HEK293 (cell line): ENCODE measurements at regions not wholly inside any gene's neighbourhood (a gene's known extent, or its start where the extent isn't known, plus 50 kb on each side); places are given as distances from the start of the nearest gene placed in this dataset.
"Not testable (repeated sequence)": the region's sequence is repeated elsewhere in the genome, so short reads cannot be mapped to it uniquely, and the experiment has no call there.

Source experiments
- PBX3 ChIP-seq: sonication (generic); formaldehyde crosslinking; IDR thresholded peaks from 2 replicates; pipeline ENCODE4 v1.8.1; 2022; ENCODE audit warnings: mild to moderate bottlenecking, moderate library complexity, missing genetic modification reagents
- ZBTB7A ChIP-seq: fragments of 450-650 bp; formaldehyde crosslinking; IDR thresholded peaks from 2 replicates; pipeline ENCODE4 v1.5.1; 2016; ENCODE audit warnings: low read depth, missing biosample characterization, missing genetic modification characterization
- ZNF274 ChIP-seq, 2 experiments: fragments of 200-500 bp in 1 of 2; fragments of 450-650 bp in 1 of 2; sonication (Bioruptor generic) in 1 of 2; formaldehyde crosslinking in 1 of 2; IDR thresholded peaks; 2 replicates each; pipeline versions ENCODE4 v1.5.1 to v1.6.1; 2014 to 2016; ENCODE audit warnings: borderline replicate concordance in 1 of 2, inconsistent platforms in 1 of 2, low read length in 1 of 2, missing biosample characterization in 1 of 2, missing genetic modification characterization in 1 of 2
- ZNF629 ChIP-seq: fragments of 450-650 bp; formaldehyde crosslinking; IDR thresholded peaks from 2 replicates; pipeline ENCODE4 v1.5.1; 2017; ENCODE audit warnings: missing biosample characterization, missing genetic modification characterization

- TF ChIP-seq ZNF629 (tag by site-specific recombination); ZBTB7A (tag by site-specific recombination); PBX3; ZNF274 (IDR thresholded peaks at IDR 0.05; ENCODE audit: low read length); ZNF274 (tag by site-specific recombination; IDR thresholded peaks at IDR 0.05; ENCODE audit: borderline replicate concordance): not testable (repeated sequence)
These were observed 528.0 kb downstream of the TP53TG3F start for GRCh38 chr16:33987348-33987963.
